ENCODE measurements at regions not wholly inside any gene's neighbourhood (a gene's known extent, or its start where the extent isn't known, plus 50 kb on each side); places are given as distances from the start of the nearest gene placed in this dataset.

DNA sequence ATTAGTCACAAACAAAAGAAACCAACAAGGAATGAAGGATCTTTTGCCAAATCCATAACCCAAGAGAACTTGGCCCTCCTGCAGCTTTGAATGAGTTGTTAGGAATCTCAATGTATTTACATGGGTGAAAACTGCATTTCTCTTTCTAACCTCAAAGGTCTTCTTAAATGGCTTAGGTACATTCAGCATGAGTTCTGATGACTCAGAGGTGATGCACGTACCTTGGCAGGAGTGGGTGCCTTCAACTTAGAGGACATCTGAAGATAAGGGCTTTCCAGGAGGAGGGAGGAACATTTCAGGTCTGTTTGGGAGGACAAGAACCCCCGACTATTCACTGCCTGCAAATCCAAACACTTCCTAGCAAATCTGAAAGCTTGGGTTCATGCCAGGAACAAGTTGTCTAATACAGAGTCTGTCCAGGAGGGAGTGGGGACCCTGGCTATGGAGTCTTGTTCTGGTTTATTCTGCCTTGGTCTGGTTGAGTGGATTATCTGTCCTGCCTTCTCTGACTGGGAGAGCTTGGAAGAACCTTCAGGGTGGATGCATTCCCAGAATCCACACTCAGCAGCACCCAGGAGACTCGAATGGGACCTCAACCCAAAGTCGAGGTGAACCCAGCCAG, 65.7 kb downstream of the IRX2 start:
- POLR2A ChIA-PET = no interaction called here
- CTCF ChIA-PET = no interaction called here

More for the DNA sequence above, 65.7 kb downstream of the IRX2 start:
- Histone ChIP-seq H3K9me3 (replicated peaks; ENCODE audit: control insufficient read depth, insufficient read depth, low read length) (peaks cover 5% of the 10 kb centered on the region), H3K4me1 (ENCODE audit: control insufficient read depth, extremely low read depth, insufficient read depth, low read length) (no peaks in the 10 kb centered on the region), H3K9me1 (replicated peaks; ENCODE audit: control insufficient read depth, extremely low read depth, insufficient read depth, low read length) (no peaks in the 10 kb centered on the region), H2AFZ (ENCODE audit: low read depth, low read length) (no peak overlapping the region), H3K27me3 (ENCODE audit: control insufficient read depth in 2 of 2, insufficient read depth in 2 of 2, low read length in 2 of 2) (no peaks in the 10 kb centered on the region), H3K79me2 (ENCODE audit: control insufficient read depth, insufficient read depth, low read length) (no peaks in the 10 kb centered on the region), H3K4me2 (ENCODE audit: insufficient read depth, low read length) (no peak overlapping the region), H3K4me3 (replicated peaks in 1 of 3; ENCODE audit: insufficient read depth in 1 of 3, low read depth in 1 of 3, low read length in 3 of 3) (no peak overlapping the region), H3K36me3 (ENCODE audit: control insufficient read depth in 2 of 2, extremely low read depth in 1 of 2, insufficient read depth in 2 of 2, low read length in 2 of 2) (no peaks in the 10 kb centered on the region), H3K27ac (ENCODE audit: insufficient read depth, low read depth, low read length) (no peak overlapping the region), H3K9ac (replicated peaks; ENCODE audit: extremely low read depth, insufficient read depth, low read length) (no peak overlapping the region), H4K20me1 (replicated peaks; ENCODE audit: control insufficient read depth, extremely low read depth, insufficient read depth, low read length) (no peaks in the 10 kb centered on the region)
- no TSS peak for BruUV-seq (replicated peaks)
- FAIRE-seq (no peak), DNase-seq (ENCODE audit: low read depth, low spot score) (no peak)
- dilution Hi-C loops (cut with MboI; ENCODE audit: extremely low pct_ligation_motif_present, low sequenced_read_pairs) = no loop called here
- intact Hi-C loops (cut with micrococcal nuclease) = no loop called here
- no peak for TF ChIP-seq POLR2A (IDR thresholded peaks at IDR 0.05; ENCODE audit: low read depth, low read length)
- TF ChIP-seq EZH2 (IDR thresholded peaks at IDR 0.05; ENCODE audit: borderline replicate concordance, low read depth, low read length, severe bottlenecking) = no peak
- TF ChIP-seq MAX (IDR thresholded peaks at IDR 0.05; ENCODE audit: insufficient read depth, insufficient read length) = no peak
- TF ChIP-seq, protein P1, sequence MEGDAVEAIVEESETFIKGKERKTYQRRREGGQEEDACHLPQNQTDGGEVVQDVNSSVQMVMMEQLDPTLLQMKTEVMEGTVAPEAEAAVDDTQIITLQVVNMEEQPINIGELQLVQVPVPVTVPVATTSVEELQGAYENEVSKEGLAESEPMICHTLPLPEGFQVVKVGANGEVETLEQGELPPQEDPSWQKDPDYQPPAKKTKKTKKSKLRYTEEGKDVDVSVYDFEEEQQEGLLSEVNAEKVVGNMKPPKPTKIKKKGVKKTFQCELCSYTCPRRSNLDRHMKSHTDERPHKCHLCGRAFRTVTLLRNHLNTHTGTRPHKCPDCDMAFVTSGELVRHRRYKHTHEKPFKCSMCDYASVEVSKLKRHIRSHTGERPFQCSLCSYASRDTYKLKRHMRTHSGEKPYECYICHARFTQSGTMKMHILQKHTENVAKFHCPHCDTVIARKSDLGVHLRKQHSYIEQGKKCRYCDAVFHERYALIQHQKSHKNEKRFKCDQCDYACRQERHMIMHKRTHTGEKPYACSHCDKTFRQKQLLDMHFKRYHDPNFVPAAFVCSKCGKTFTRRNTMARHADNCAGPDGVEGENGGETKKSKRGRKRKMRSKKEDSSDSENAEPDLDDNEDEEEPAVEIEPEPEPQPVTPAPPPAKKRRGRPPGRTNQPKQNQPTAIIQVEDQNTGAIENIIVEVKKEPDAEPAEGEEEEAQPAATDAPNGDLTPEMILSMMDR (IDR thresholded peaks at IDR 0.05; ENCODE audit: extremely low read depth in 1 of 2, insufficient read depth in 1 of 2, low read depth in 1 of 2, low read length in 2 of 2) = no peak
- TF ChIP-seq POLR2AphosphoS5 (IDR thresholded peaks at IDR 0.05; ENCODE audit: insufficient read depth, low read depth, low read length) = no peak

All from endothelial cell of umbilical vein (primary cell).